Transverse colon (tissue), 3 donors: ENCODE measurements at regions not wholly inside any gene's neighbourhood (a gene's known extent, or its start where the extent isn't known, plus 50 kb on each side); places are given as distances from the start of the nearest gene placed in this dataset.

ENCODE experiments used
- CTCF ChIP-seq, 5 experiments: fragments of 200-600 bp in 3 of 5; fragments of 450-650 bp in 2 of 5; sonication (generic) in 3 of 5; IDR thresholded peaks; 1 replicate in 2 of 5; 2 replicates in 3 of 5; pipeline ENCODE4 v1.5.1; 2016 to 2017; ENCODE audit warnings: antibody characterized with exemption in 5 of 5, inconsistent platforms in 3 of 5, mild to moderate bottlenecking in 2 of 5, moderate library complexity in 1 of 5
- POLR2A ChIP-seq: fragments of 450-650 bp; IDR thresholded peaks from one replicate; pipeline ENCODE4 v1.6.1; 2016; ENCODE audit warnings: antibody characterized with exemption, mild to moderate bottlenecking, moderate library complexity

- TF ChIP-seq CTCF (IDR thresholded peaks at IDR 0.05), result no peak
- no peak for TF ChIP-seq POLR2A
Observed at GRCh38 chr9:73260506-73260905, 108.8 kb downstream of the ANXA1 start.
